DND-41 (cell line): ENCODE measurements at regions not wholly inside any gene's neighbourhood (a gene's known extent, or its start where the extent isn't known, plus 50 kb on each side); places are given as distances from the start of the nearest gene placed in this dataset.

Experiments used
- CTCF ChIP-seq: IDR thresholded peaks from 2 replicates; pipeline ENCODE4 v1.5.1; 2012; ENCODE audit warnings: borderline replicate concordance, low read length, moderate library complexity, mild to moderate bottlenecking; ENCODE audit not compliant: poor library complexity, severe bottlenecking; ENCODE audit errors: extremely low read depth
- EZH2 ChIP-seq: IDR thresholded peaks from 3 replicates; pipeline ENCODE4 v1.6.1; 2012; ENCODE audit warnings: borderline replicate concordance, low read depth, mild to moderate bottlenecking, moderate library complexity, low read length, inconsistent platforms; ENCODE audit not compliant: severe bottlenecking

GRCh38 chr17:72222661-72223380 lies 102.0 kb downstream of the SOX9 start:
- TF ChIP-seq CTCF: no peak
- TF ChIP-seq EZH2: no peak
